PFSK-1 (cell line): ENCODE measurements at regions not wholly inside any gene's neighbourhood (a gene's known extent, or its start where the extent isn't known, plus 50 kb on each side); places are given as distances from the start of the nearest gene placed in this dataset.

ENCODE experiments used
- POLR2AphosphoS5 ChIP-seq: IDR thresholded peaks from 2 replicates; pipeline ENCODE4 v1.6.1; 2012; ENCODE audit warnings: low read depth, mild to moderate bottlenecking, control low read depth, low read length, moderate library complexity
- REST ChIP-seq, 2 experiments: IDR thresholded peaks; 2 replicates each; pipeline versions ENCODE4 v1.6.1 to v1.8.0; 2011 to 2012; ENCODE audit warnings: low read depth in 2 of 2, low read length in 2 of 2, control low read depth in 1 of 2, inconsistent platforms in 1 of 2, mild to moderate bottlenecking in 1 of 2, moderate library complexity in 1 of 2; ENCODE audit not compliant: insufficient read depth in 1 of 2
- TAF1 ChIP-seq: IDR thresholded peaks from 2 replicates; pipeline ENCODE4 v1.6.1; 2012; ENCODE audit warnings: low read length, control low read depth, borderline replicate concordance; ENCODE audit not compliant: insufficient read depth

- TF ChIP-seq TAF1, result no peak
- TF ChIP-seq POLR2AphosphoS5, result no peak
- TF ChIP-seq REST (IDR thresholded peaks at IDR 0.05; ENCODE audit: insufficient read depth in 1 of 2, low read depth in 2 of 2, low read length in 2 of 2), result no peak
These were observed 163.9 kb upstream of the IER5L start for GRCh38 chr9:129341987-129342348.
